HEK293 (cell line): ENCODE measurements at regions not wholly inside any gene's neighbourhood (a gene's known extent, or its start where the extent isn't known, plus 50 kb on each side); places are given as distances from the start of the nearest gene placed in this dataset.

Experiments
- CTCF ChIP-seq: fragments of 450-650 bp; formaldehyde crosslinking; IDR thresholded peaks from 2 replicates; pipeline ENCODE4 v1.5.1; 2016; ENCODE audit warnings: missing biosample characterization, missing genetic modification characterization
- SP2 ChIP-seq: fragments of 450-650 bp; formaldehyde crosslinking; IDR thresholded peaks from 2 replicates; pipeline ENCODE4 v1.5.1; 2016; ENCODE audit warnings: missing biosample characterization, missing genetic modification characterization
- ZBTB6 ChIP-seq: fragments of 450-650 bp; formaldehyde crosslinking; IDR thresholded peaks from 2 replicates; pipeline ENCODE4 v1.5.1; 2017; ENCODE audit warnings: missing biosample characterization, missing genetic modification characterization
- ZEB2 ChIP-seq: fragments of 450-650 bp; formaldehyde crosslinking; IDR thresholded peaks from 2 replicates; pipeline ENCODE4 v1.5.1; 2016; ENCODE audit warnings: missing biosample characterization, missing genetic modification characterization
- ZFHX2 ChIP-seq: fragments of 450-650 bp; formaldehyde crosslinking; conservative IDR thresholded peaks from 2 replicates; pipeline ENCODE4 v1.5.1; 2016; ENCODE audit warnings: missing biosample characterization, missing genetic modification characterization
- ZNF324 ChIP-seq: fragments of 450-650 bp; formaldehyde crosslinking; IDR thresholded peaks from 2 replicates; pipeline ENCODE4 v1.5.1; 2016; ENCODE audit warnings: missing biosample characterization, missing genetic modification characterization
- ZNF777 ChIP-seq: fragments of 450-650 bp; formaldehyde crosslinking; IDR thresholded peaks from 2 replicates; pipeline ENCODE4 v1.5.1; 2017; ENCODE audit warnings: missing biosample characterization, missing genetic modification characterization, borderline replicate concordance
- ZSCAN18 ChIP-seq: fragments of 450-650 bp; formaldehyde crosslinking; IDR thresholded peaks from 2 replicates; pipeline ENCODE4 v1.5.1; 2016; ENCODE audit warnings: missing biosample characterization, missing genetic modification characterization

GRCh38 chr4:3824521-3825270 lies 58.5 kb downstream of the ADRA2C start:
- no peak for TF ChIP-seq CTCF (tag by site-specific recombination)
- no peak for TF ChIP-seq SP2
- TF ChIP-seq ZBTB6, result no peak
- TF ChIP-seq ZSCAN18 (tag by site-specific recombination), result no peak
- no peak for TF ChIP-seq ZEB2
- no peak for TF ChIP-seq ZFHX2 (tag by site-specific recombination)
- TF ChIP-seq ZNF324 (tag by site-specific recombination), result no peak
- TF ChIP-seq ZNF777 (tag by site-specific recombination), result no peak
